K562 (cell line): ENCODE measurements at regions not wholly inside any gene's neighbourhood (a gene's known extent, or its start where the extent isn't known, plus 50 kb on each side); places are given as distances from the start of the nearest gene placed in this dataset.
A peak's percentile ranks its signal among the peaks of the same experiment; 100 is the strongest.

Experiments
- C11orf30 ChIP-seq: fragments of 450-650 bp; IDR thresholded peaks from 2 replicates; pipeline ENCODE4 v1.6.1; 2016; ENCODE audit warnings: low read depth, mild to moderate bottlenecking
- DNMT1 ChIP-seq: fragments of 450-650 bp; IDR thresholded peaks from 2 replicates; pipeline ENCODE4 v1.6.1; 2016; ENCODE audit warnings: antibody characterized with exemption, mild to moderate bottlenecking
- EHMT2 ChIP-seq: fragments of 450-650 bp; IDR thresholded peaks from 2 replicates; pipeline ENCODE4 v1.6.1; 2018; ENCODE audit warnings: antibody characterized with exemption
- EP300 ChIP-seq: IDR thresholded peaks from 2 replicates; pipeline ENCODE4 v1.6.1; 2012; ENCODE audit warnings: low read length, improper control_type of control experiment
- GABPB1 ChIP-seq: sonication (generic); formaldehyde crosslinking; IDR thresholded peaks from 2 replicates; pipeline ENCODE4 v1.8.0; 2022; ENCODE audit warnings: mild to moderate bottlenecking, missing genetic modification reagents
- JUND ChIP-seq, 2 experiments: IDR thresholded peaks; 2 replicates in 1 of 2; 3 replicates in 1 of 2; pipeline ENCODE4 v1.6.1; 2011; ENCODE audit warnings: borderline replicate concordance in 2 of 2, low read depth in 2 of 2, low read length in 2 of 2, improper control_type of control experiment in 1 of 2, missing biosample characterization in 1 of 2, missing genetic modification characterization in 1 of 2, missing genetic modification reagents in 1 of 2
- KLF6 ChIP-seq: fragments of 250-450 bp; sonication (Bioruptor Pico); IDR thresholded peaks from 2 replicates; pipeline ENCODE4 v1.4.0; 2020; ENCODE audit warnings: mild to moderate bottlenecking, moderate library complexity, borderline replicate concordance
- NCOA1 ChIP-seq: fragments of 450-650 bp; IDR thresholded peaks from 2 replicates; pipeline ENCODE4 v1.6.1; 2016; ENCODE audit warnings: low read depth
- NFE2 ChIP-seq: IDR thresholded peaks from 2 replicates; pipeline ENCODE4 v1.6.1; 2014; ENCODE audit warnings: antibody characterized with exemption, low read depth
- NR2F6 ChIP-seq: fragments of 450-650 bp; formaldehyde crosslinking; IDR thresholded peaks from 2 replicates; pipeline ENCODE4 v1.4.0; 2020; ENCODE audit warnings: mild to moderate bottlenecking
- PHF20 ChIP-seq: fragments of 450-650 bp; IDR thresholded peaks from 2 replicates; pipeline ENCODE4 v1.6.1; 2018; ENCODE audit not compliant: partially characterized antibody
- PTTG1 ChIP-seq: fragments of 450-650 bp; IDR thresholded peaks from 2 replicates; pipeline ENCODE4 v1.6.1; 2016; ENCODE audit warnings: low read depth, mild to moderate bottlenecking, missing genetic modification characterization, missing compliant biosample characterization
- RCOR1 ChIP-seq, 2 experiments: IDR thresholded peaks; 2 replicates each; pipeline ENCODE4 v1.6.1; 2012; ENCODE audit warnings: low read depth in 2 of 2, low read length in 2 of 2, borderline replicate concordance in 1 of 2, improper control_type of control experiment in 1 of 2
- SMARCE1 ChIP-seq: fragments of 450-650 bp; IDR thresholded peaks from 2 replicates; pipeline ENCODE4 v1.7.1; 2016; ENCODE audit warnings: mild to moderate bottlenecking
- SOX6 ChIP-seq: fragments of 450-650 bp; IDR thresholded peaks from 2 replicates; pipeline ENCODE4 v1.6.1; 2014; ENCODE audit warnings: mild to moderate bottlenecking
- SP2 ChIP-seq: IDR thresholded peaks from 2 replicates; pipeline ENCODE4 v1.6.1; 2011; ENCODE audit warnings: mild to moderate bottlenecking, low read depth, low read length, moderate library complexity; ENCODE audit not compliant: poor library complexity, severe bottlenecking; ENCODE audit errors: extremely low read depth
- TRIM24 ChIP-seq, 2 experiments: fragments of 450-650 bp; IDR thresholded peaks; 2 replicates each; pipeline ENCODE4 v1.6.1; 2016
- U2AF2 ChIP-seq: fragments of 200-400 bp; formaldehyde crosslinking; optimal IDR thresholded peaks from 2 replicates; pipeline ENCODE3; 2017; ENCODE audit warnings: low read depth, mild to moderate bottlenecking, low read length
- ZHX1 ChIP-seq: fragments of 150-350 bp; conservative IDR thresholded peaks from 2 replicates; pipeline ENCODE4 v1.6.1; 2014; ENCODE audit warnings: low read length
- ZNF316 ChIP-seq: fragments of 450-650 bp; IDR thresholded peaks from 2 replicates; pipeline ENCODE4 v1.6.1; 2016
- ZNF511 ChIP-seq: sonication (generic); formaldehyde crosslinking; IDR thresholded peaks from 2 replicates; pipeline ENCODE4 v1.8.0; 2022; ENCODE audit warnings: mild to moderate bottlenecking, missing genetic modification reagents
- ZNF589 ChIP-seq: fragments of 200-800 bp; sonication (Bioruptor generic); IDR thresholded peaks from 2 replicates; pipeline ENCODE4 v1.6.1; 2016; ENCODE audit warnings: low read depth, missing genetic modification characterization, missing compliant biosample characterization
- ZNF77 ChIP-seq: fragments of 250-450 bp; sonication (Bioruptor Pico); IDR thresholded peaks from 2 replicates; pipeline ENCODE4 v1.5.0; 2020
- TF ChIP-seq, protein P1 (sequence below): fragments of 450-650 bp; IDR thresholded peaks from 2 replicates; pipeline ENCODE4 v1.6.1; 2016; ENCODE audit warnings: missing biosample characterization, missing genetic modification characterization
- TF ChIP-seq, protein P2 (sequence below): fragments of 250-450 bp; sonication (Bioruptor Pico); IDR thresholded peaks from 2 replicates; pipeline ENCODE4 v1.4.0; 2020; ENCODE audit warnings: mild to moderate bottlenecking, moderate library complexity

GRCh38 chr7:47218378-47219176, 363.3 kb downstream of the TNS3 start (continued):
- TF ChIP-seq SP2 (no peak), NCOA1 (no peak), ZNF511 (CRISPR knock-in tag) (no peak), EP300 (peak; percentile 60; the same call in 1 of the 2 replicates), GABPB1 (CRISPR knock-in tag) (0 out of 2 replicates have a peak, but pooled peaks have one; percentile 27), RCOR1 (IDR thresholded peaks at IDR 0.05; ENCODE audit: borderline replicate concordance in 1 of 2, low read depth in 2 of 2, low read length in 2 of 2) (peak in 1 of 2 experiments; percentile 88; a peak in 2 of 4 replicates), PTTG1 (tag) (no peak), NFE2 (peak; percentile 91), SOX6 (peak; percentile 40; the same call in 1 of the 2 replicates), EHMT2 (no peak), ZNF316 (peak; percentile 58), ZHX1 (no peak), KLF6 (CRISPR knock-in tag) (no peak), SMARCE1 (0 out of 2 replicates have a peak, but pooled peaks have one; percentile 54), DNMT1 (no peak), ZNF77 (CRISPR knock-in tag) (no peak), U2AF2 (no peak), PHF20 (no peak), JUND (IDR thresholded peaks at IDR 0.05; ENCODE audit: borderline replicate concordance, low read depth, low read length) (peak; percentile 27; the same call in 1 of the 2 replicates), JUND (tag; IDR thresholded peaks at IDR 0.05; ENCODE audit: borderline replicate concordance, low read depth, low read length) (no peak), ZNF589 (CRISPR knock-in tag) (peak; percentile 51; the same call in 1 of the 2 replicates), NR2F6 (CRISPR knock-in tag) (no peak), TRIM24 (IDR thresholded peaks at IDR 0.05) (no peak), C11orf30 (peak; percentile 78)
- TF ChIP-seq, protein P1, sequence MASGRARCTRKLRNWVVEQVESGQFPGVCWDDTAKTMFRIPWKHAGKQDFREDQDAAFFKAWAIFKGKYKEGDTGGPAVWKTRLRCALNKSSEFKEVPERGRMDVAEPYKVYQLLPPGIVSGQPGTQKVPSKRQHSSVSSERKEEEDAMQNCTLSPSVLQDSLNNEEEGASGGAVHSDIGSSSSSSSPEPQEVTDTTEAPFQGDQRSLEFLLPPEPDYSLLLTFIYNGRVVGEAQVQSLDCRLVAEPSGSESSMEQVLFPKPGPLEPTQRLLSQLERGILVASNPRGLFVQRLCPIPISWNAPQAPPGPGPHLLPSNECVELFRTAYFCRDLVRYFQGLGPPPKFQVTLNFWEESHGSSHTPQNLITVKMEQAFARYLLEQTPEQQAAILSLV (tag) = no peak
- TF ChIP-seq, protein P2, sequence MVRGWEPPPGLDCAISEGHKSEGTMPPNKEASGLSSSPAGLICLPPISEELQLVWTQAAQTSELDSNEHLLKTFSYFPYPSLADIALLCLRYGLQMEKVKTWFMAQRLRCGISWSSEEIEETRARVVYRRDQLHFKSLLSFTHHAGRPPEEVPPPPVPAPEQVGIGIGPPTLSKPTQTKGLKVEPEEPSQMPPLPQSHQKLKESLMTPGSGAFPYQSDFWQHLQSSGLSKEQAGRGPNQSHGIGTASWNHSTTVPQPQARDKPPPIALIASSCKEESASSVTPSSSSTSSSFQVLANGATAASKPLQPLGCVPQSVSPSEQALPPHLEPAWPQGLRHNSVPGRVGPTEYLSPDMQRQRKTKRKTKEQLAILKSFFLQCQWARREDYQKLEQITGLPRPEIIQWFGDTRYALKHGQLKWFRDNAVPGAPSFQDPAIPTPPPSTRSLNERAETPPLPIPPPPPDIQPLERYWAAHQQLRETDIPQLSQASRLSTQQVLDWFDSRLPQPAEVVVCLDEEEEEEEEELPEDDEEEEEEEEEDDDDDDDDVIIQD (CRISPR knock-in tag) = no peak
